Aorta (tissue), 5 donors: ENCODE measurements at regions not wholly inside any gene's neighbourhood (a gene's known extent, or its start where the extent isn't known, plus 50 kb on each side); places are given as distances from the start of the nearest gene placed in this dataset.

Source experiments
- ATAC-seq: fragments of 200-7000 bp; cut with Tn5 transposase; one replicate; pipeline ENCODE4 v1.9.1; 2022; ENCODE audit warnings: moderate library complexity; ENCODE audit not compliant: low FRiP score
- DNase-seq, 2 donors: peaks; one replicate each; pipeline ENCODE4 v3.0.0-alpha.2; 2020
- H3K27ac ChIP-seq, 2 donors: one replicate each; pipeline ENCODE4 v1.5.1; 2013; ENCODE audit warnings: low read length in 2 of 2, mild to moderate bottlenecking in 2 of 2, moderate library complexity in 2 of 2, control low read depth in 1 of 2, inconsistent platforms in 1 of 2, low read depth in 1 of 2
- H3K27me3 ChIP-seq, 2 donors: one replicate each; pipeline ENCODE4 v1.6.1; 2013; ENCODE audit warnings: control low read depth in 1 of 2, low read length in 1 of 2, mild to moderate bottlenecking in 1 of 2, moderate library complexity in 1 of 2; ENCODE audit not compliant: insufficient read depth in 2 of 2, control insufficient read depth in 1 of 2
- H3K36me3 ChIP-seq, 2 donors: one replicate each; pipeline ENCODE4 v1.6.1; 2013; ENCODE audit warnings: control low read depth in 1 of 2, low read length in 1 of 2, mild to moderate bottlenecking in 1 of 2; ENCODE audit not compliant: insufficient read depth in 2 of 2, control insufficient read depth in 1 of 2
- H3K4me1 ChIP-seq, 2 donors: one replicate each; pipeline ENCODE4 v1.6.1; 2013; ENCODE audit warnings: low read length in 2 of 2, control low read depth in 1 of 2, mild to moderate bottlenecking in 1 of 2, moderate library complexity in 1 of 2; ENCODE audit not compliant: insufficient read depth in 2 of 2, control insufficient read depth in 1 of 2
- H3K4me3 ChIP-seq, 2 donors: one replicate each; pipeline ENCODE4 v1.5.1; 2013; ENCODE audit warnings: low read length in 2 of 2, control low read depth in 1 of 2, mild to moderate bottlenecking in 1 of 2
- H3K9me3 ChIP-seq: one replicate; pipeline ENCODE4 v1.6.1; 2013; ENCODE audit warnings: mild to moderate bottlenecking, low read length; ENCODE audit not compliant: control insufficient read depth
- WGBS, 2 donors: extraction: QIAGEN DNeasy Blood & Tissue Kit; methylation state at CpG; one replicate each; pipeline ENCODE4 v1.1.7; 2013; 5-methylcytosine and 5-hydroxymethylcytosine counted together
- intact Hi-C, 2 donors: fragments of 100-400 bp; cut with DNase I; formaldehyde crosslinking; loops; one replicate each; pipeline versions ENCODE4 v1.14.2 to v1.15.0; 2022
- donor health status: healthy with polysubstance abuse.
- donor health status: Bipolar disorder and iron deficiency.
- donor health status: DM: no; HTN: no; CAD: no.
- donor health status: DM: no; HTN: no; CAD: no.
- donor health status: DM: yes; HTN: yes; CAD: no.

- H3K9me3 ChIP-seq: no peaks in the 10 kb centered on the region
- H3K27me3 ChIP-seq: no peaks in the 10 kb centered on the region
- H3K27ac ChIP-seq: no peak overlapping the region
- H3K36me3 ChIP-seq: no peaks in the 10 kb centered on the region
- DNase-seq (no peak), ATAC-seq (no peak)
- H3K4me1 ChIP-seq: no peaks in the 10 kb centered on the region
- intact Hi-C loops: no loop called here
- no peak overlapping the region for H3K4me3 ChIP-seq
These were observed 296.6 kb upstream of the PCSK5 start for GRCh38 chr9:75593920-75594319.

DNA sequence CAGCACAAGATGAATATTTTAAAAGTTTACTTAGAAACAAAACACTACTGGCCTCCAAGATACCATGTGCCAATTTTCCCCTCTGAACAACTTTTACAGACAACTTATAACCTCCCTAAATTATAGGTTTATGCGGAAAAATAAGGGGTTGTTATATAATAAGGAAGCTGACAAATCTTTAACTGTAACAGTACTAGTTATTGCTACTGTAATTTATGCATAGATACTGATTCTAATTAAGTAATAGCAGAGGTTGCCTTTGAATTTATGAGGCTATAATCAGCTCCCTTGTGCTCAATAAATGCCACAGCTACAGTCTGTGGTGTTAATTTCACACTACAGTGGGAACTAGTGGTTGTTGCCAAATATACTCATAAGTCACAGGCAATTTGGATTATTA is 291.3 kb upstream of the PCSK5 start:
- H3K4me1 ChIP-seq: no peaks in the 10 kb centered on the region
- no peak overlapping the region for H3K4me3 ChIP-seq
- no peaks in the 10 kb centered on the region for H3K27me3 ChIP-seq
- ATAC-seq: no peak
- WGBS, 2 donors: 32 to 92% methylated on average over 1 of the region's 1 CpG
- H3K27ac ChIP-seq: no peak overlapping the region
- no peaks in the 10 kb centered on the region for H3K36me3 ChIP-seq
- H3K9me3 ChIP-seq: no peaks in the 10 kb centered on the region
- DNase-seq: no peak
- intact Hi-C loops: no loop called here

DNA sequence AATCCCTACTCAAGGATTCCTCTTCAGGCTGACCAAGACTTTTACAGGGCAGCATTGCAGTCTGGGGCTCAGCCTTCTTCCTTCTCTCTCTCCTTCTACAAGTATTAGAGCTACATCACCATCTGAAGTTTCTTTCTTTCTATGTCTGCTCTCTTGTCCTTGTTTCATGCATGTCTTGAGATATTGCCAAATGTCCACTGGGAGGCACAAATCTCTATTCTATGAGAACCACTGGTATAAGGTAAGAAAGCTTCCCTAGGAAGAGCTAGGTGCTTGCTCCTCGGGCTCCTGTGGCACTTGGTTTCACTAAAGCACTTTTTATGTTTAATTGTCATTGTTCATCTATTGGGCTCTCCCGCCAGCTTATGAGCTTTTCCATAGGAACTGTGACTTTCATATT is 289.2 kb upstream of the PCSK5 start:
- no peaks in the 10 kb centered on the region for H3K27me3 ChIP-seq
- no peak overlapping the region for H3K4me3 ChIP-seq
- DNase-seq (no peak), ATAC-seq (no peak)
- H3K36me3 ChIP-seq: no peaks in the 10 kb centered on the region
- H3K4me1 ChIP-seq: no peaks in the 10 kb centered on the region
- H3K9me3 ChIP-seq: no peaks in the 10 kb centered on the region
- H3K27ac ChIP-seq: no peak overlapping the region
- 93 to 95% methylated on average over 2 of the region's 2 CpGs for WGBS, 2 donors
- intact Hi-C loops: no loop called here

GRCh38 chr9:75602060-75602459 is 288.4 kb upstream of the PCSK5 start:
- H3K27ac ChIP-seq: no peak overlapping the region
- DNase-seq: no peak
- no peaks in the 10 kb centered on the region for H3K9me3 ChIP-seq
- no peaks in the 10 kb centered on the region for H3K36me3 ChIP-seq
- H3K4me1 ChIP-seq: no peaks in the 10 kb centered on the region
- H3K4me3 ChIP-seq: no peak overlapping the region
- intact Hi-C loops: no loop called here
- 92 to 93% methylated on average over 4 of the region's 4 CpGs for WGBS, 2 donors
- no peak for ATAC-seq
- H3K27me3 ChIP-seq: no peaks in the 10 kb centered on the region

- intact Hi-C loops: no loop called here
- no peak overlapping the region for H3K4me3 ChIP-seq
- ATAC-seq (no peak), DNase-seq (no peak)
- H3K9me3 ChIP-seq: no peaks in the 10 kb centered on the region
- no peak overlapping the region for H3K27ac ChIP-seq
- H3K27me3 ChIP-seq: no peaks in the 10 kb centered on the region
- H3K36me3 ChIP-seq: no peaks in the 10 kb centered on the region
- 92 to 97% methylated on average over 2 of the region's 2 CpGs for WGBS, 2 donors
- no peaks in the 10 kb centered on the region for H3K4me1 ChIP-seq
These were observed 285.8 kb upstream of the PCSK5 start for GRCh38 chr9:75604661-75605060.

- H3K27me3 ChIP-seq: no peaks in the 10 kb centered on the region
- no peaks in the 10 kb centered on the region for H3K9me3 ChIP-seq
- no peak overlapping the region for H3K4me3 ChIP-seq
- no peak overlapping the region for H3K27ac ChIP-seq
- no peaks in the 10 kb centered on the region for H3K36me3 ChIP-seq
- no peak for DNase-seq
- ATAC-seq: no peak
- 90 to 92% methylated on average over 2 of the region's 2 CpGs for WGBS, 2 donors
- intact Hi-C loops: no loop called here
- H3K4me1 ChIP-seq: no peaks in the 10 kb centered on the region
These were observed 283.0 kb upstream of the PCSK5 start for GRCh38 chr9:75607521-75607920.

- DNase-seq (no peak), ATAC-seq (no peak)
- intact Hi-C loops: no loop called here
- Histone ChIP-seq H3K27me3 (no peaks in the 10 kb centered on the region), H3K9me3 (no peaks in the 10 kb centered on the region), H3K4me3 (no peak overlapping the region), H3K4me1 (peaks cover 0 to 2% of the 10 kb centered on the region in 2 donors), H3K36me3 (no peaks in the 10 kb centered on the region), H3K27ac (no peak overlapping the region)
These were observed 281.1 kb upstream of the PCSK5 start for GRCh38 chr9:75609401-75609800.

- Histone ChIP-seq H3K27me3 (no peaks in the 10 kb centered on the region), H3K4me1 (peaks cover 0 to 2% of the 10 kb centered on the region in 2 donors), H3K36me3 (no peaks in the 10 kb centered on the region), H3K4me3 (no peak overlapping the region), H3K9me3 (no peaks in the 10 kb centered on the region), H3K27ac (no peak overlapping the region)
- WGBS, 2 donors: 88 to 89% methylated on average over 1 of the region's 1 CpG
- intact Hi-C loops: loop anchor here in 1 of 2 donors (10.0 kb wide), 1 partner anchor 245 kb away; no protein-coding TSS in a partner anchor
- ATAC-seq (no peak), DNase-seq (no peak)
These were observed 280.2 kb upstream of the PCSK5 start for GRCh38 chr9:75610246-75610645.

GRCh38 chr9:75612205-75612604 is 278.3 kb upstream of the PCSK5 start:
- Histone ChIP-seq H3K9me3 (no peaks in the 10 kb centered on the region), H3K4me1 (peaks cover 0 to 2% of the 10 kb centered on the region in 2 donors), H3K4me3 (no peak overlapping the region), H3K27ac (no peak overlapping the region), H3K27me3 (no peaks in the 10 kb centered on the region), H3K36me3 (no peaks in the 10 kb centered on the region)
- intact Hi-C loops: loop anchor here in 1 of 2 donors (10.0 kb wide), 1 partner anchor 243 kb away; no protein-coding TSS in a partner anchor
- no peak for DNase-seq
- no peak for ATAC-seq
